GM12892 (cell line): ENCODE measurements at regions not wholly inside any gene's neighbourhood (a gene's known extent, or its start where the extent isn't known, plus 50 kb on each side); places are given as distances from the start of the nearest gene placed in this dataset.

Experiments used
- POLR2A ChIP-seq: IDR thresholded peaks from 2 replicates; pipeline ENCODE4 v1.6.1; 2011; ENCODE audit warnings: low read depth, low read length, control low read depth
- POLR2AphosphoS5 ChIP-seq: IDR thresholded peaks from 2 replicates; pipeline ENCODE4 v1.6.1; 2011; ENCODE audit warnings: low read depth, low read length, control low read depth
- TAF1 ChIP-seq: IDR thresholded peaks from 2 replicates; pipeline ENCODE4 v1.6.1; 2011; ENCODE audit warnings: low read depth, mild to moderate bottlenecking, control low read depth, low read length, borderline replicate concordance

DNA sequence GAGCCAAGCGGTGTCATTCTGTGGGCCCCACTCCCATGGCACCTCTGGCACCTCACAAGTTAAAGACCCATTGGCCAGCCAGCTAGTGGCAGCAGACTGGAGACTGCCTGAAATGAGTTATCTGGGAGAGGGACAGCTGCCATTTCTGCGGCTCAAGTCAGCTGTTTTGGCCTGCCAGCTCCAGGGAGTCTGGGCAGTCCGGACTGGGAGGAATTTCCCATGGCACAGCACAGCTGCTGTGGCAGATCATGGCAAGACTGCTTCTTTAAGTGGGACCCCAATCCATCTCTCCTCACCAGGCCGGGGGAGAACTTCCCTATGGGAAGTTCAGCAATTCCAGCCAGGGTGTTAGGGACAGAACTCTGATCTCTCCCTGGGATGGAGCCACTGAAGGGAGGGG, 2187.6 kb upstream of the CELF4 start:
- TF ChIP-seq POLR2AphosphoS5 (no peak), TAF1 (no peak), POLR2A (no peak)
